ENCODE measurements at regions not wholly inside any gene's neighbourhood (a gene's known extent, or its start where the extent isn't known, plus 50 kb on each side); places are given as distances from the start of the nearest gene placed in this dataset.

DNA sequence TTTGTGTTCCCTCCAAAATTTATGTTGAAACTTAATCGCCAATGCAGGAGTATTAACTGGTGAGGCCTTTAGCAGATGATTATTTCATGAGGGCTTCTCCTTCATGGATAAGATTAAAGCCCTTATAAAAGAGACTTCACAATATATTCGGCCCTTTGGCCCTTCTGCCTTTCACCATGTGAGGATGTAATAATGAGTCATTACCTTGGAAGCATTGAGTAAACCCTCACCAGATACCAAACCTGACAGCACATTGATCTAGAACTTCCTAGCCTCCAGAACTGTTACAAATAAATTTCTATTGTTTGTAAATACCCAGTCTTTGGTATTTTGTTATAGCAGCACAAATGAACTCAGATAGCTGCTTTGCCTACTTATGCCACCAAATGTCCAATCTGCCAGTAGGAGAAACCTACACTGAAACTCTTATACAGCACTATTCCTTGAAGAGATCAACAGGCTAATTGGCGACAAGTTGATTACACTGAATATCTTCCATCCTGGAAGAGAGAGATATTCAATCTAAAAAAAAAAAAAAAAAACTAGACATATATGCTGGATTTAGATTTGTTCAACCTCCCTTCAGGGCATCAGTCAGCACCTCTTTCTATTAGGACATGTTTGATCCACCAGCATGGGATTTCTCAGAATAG lies 125.9 kb upstream of the COL5A2 start:
- H3K36me3 ChIP-seq (ENCODE audit: control insufficient read depth, insufficient read depth, low read length): no peaks in the 10 kb centered on the region
- TF ChIP-seq, protein P1, sequence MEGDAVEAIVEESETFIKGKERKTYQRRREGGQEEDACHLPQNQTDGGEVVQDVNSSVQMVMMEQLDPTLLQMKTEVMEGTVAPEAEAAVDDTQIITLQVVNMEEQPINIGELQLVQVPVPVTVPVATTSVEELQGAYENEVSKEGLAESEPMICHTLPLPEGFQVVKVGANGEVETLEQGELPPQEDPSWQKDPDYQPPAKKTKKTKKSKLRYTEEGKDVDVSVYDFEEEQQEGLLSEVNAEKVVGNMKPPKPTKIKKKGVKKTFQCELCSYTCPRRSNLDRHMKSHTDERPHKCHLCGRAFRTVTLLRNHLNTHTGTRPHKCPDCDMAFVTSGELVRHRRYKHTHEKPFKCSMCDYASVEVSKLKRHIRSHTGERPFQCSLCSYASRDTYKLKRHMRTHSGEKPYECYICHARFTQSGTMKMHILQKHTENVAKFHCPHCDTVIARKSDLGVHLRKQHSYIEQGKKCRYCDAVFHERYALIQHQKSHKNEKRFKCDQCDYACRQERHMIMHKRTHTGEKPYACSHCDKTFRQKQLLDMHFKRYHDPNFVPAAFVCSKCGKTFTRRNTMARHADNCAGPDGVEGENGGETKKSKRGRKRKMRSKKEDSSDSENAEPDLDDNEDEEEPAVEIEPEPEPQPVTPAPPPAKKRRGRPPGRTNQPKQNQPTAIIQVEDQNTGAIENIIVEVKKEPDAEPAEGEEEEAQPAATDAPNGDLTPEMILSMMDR (IDR thresholded peaks at IDR 0.05): no peak
- peaks cover 10 to 17% of the 10 kb centered on the region in 2 donors for H3K4me1 Mint-ChIP-seq
- H3K4me1 ChIP-seq (ENCODE audit: control insufficient read depth, insufficient read depth, low read length): peaks cover 9% of the 10 kb centered on the region
- peaks cover under 1 to 3% of the 10 kb centered on the region in 2 donors for H3K9me3 Mint-ChIP-seq
- no peak overlapping the region for H3K4me3 Mint-ChIP-seq
- H3K36me3 Mint-ChIP-seq: no peaks in the 10 kb centered on the region
- no peak overlapping the region for H3K27ac Mint-ChIP-seq
- 100% methylated on average over 1 of the region's 3 CpGs for WGBS (ENCODE audit: insufficient coverage)
- DNase-seq (no peak), ATAC-seq (no peak)
- intact Hi-C loops (cut with micrococcal nuclease): no loop called here
- no peaks in the 10 kb centered on the region for H3K9me3 ChIP-seq (ENCODE audit: control insufficient read depth, insufficient read depth, low read length)
- no peaks in the 10 kb centered on the region for H3K27me3 Mint-ChIP-seq (ENCODE audit: low read depth in 2 of 2)
- no peak overlapping the region for H3K4me3 ChIP-seq (ENCODE audit: low read length)
- no peak overlapping the region for H3K27ac ChIP-seq (ENCODE audit: low read length)
- H3K27me3 ChIP-seq (ENCODE audit: control insufficient read depth, insufficient read depth, low read length): no peaks in the 10 kb centered on the region

DNA sequence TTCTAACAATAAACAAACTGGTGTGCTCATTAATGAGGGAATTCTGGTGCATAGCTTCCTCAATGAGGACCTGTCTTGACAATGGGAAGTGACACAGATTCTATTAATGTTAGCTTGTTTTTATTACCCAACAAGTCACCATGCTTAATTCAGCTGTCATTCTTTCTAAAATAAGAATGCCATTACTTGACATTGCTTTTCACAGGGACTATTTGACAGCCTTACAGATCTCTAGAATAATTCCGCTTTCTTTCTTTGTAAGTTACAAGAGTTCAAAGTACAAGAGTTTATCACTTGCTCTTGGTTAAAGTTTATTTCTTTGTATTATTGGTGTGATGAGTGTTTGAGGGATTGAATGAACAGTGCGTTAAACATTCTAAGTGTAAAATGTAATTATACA lies 127.0 kb upstream of the COL5A2 start:
- no peaks in the 10 kb centered on the region for H3K27me3 ChIP-seq (ENCODE audit: control insufficient read depth, insufficient read depth, low read length)
- no peak overlapping the region for H3K4me3 ChIP-seq (ENCODE audit: low read length)
- H3K36me3 Mint-ChIP-seq: no peaks in the 10 kb centered on the region
- H3K27me3 Mint-ChIP-seq (ENCODE audit: low read depth in 2 of 2): no peaks in the 10 kb centered on the region
- no peaks in the 10 kb centered on the region for H3K36me3 ChIP-seq (ENCODE audit: control insufficient read depth, insufficient read depth, low read length)
- H3K4me3 Mint-ChIP-seq: no peak overlapping the region
- H3K9me3 ChIP-seq (ENCODE audit: control insufficient read depth, insufficient read depth, low read length): no peaks in the 10 kb centered on the region
- 77% methylated on average over 1 of the region's 2 CpGs for WGBS (ENCODE audit: insufficient coverage)
- H3K4me1 Mint-ChIP-seq: peaks cover 6 to 12% of the 10 kb centered on the region in 2 donors
- TF ChIP-seq, protein P1 (IDR thresholded peaks at IDR 0.05): no peak
- intact Hi-C loops (cut with micrococcal nuclease): no loop called here
- H3K27ac ChIP-seq (ENCODE audit: low read length): no peak overlapping the region
- no peak for DNase-seq
- H3K4me1 ChIP-seq (ENCODE audit: control insufficient read depth, insufficient read depth, low read length): peaks cover 2% of the 10 kb centered on the region
- peaks cover 2 to 4% of the 10 kb centered on the region in 2 donors for H3K9me3 Mint-ChIP-seq
- no peak for ATAC-seq
- no peak overlapping the region for H3K27ac Mint-ChIP-seq

DNA sequence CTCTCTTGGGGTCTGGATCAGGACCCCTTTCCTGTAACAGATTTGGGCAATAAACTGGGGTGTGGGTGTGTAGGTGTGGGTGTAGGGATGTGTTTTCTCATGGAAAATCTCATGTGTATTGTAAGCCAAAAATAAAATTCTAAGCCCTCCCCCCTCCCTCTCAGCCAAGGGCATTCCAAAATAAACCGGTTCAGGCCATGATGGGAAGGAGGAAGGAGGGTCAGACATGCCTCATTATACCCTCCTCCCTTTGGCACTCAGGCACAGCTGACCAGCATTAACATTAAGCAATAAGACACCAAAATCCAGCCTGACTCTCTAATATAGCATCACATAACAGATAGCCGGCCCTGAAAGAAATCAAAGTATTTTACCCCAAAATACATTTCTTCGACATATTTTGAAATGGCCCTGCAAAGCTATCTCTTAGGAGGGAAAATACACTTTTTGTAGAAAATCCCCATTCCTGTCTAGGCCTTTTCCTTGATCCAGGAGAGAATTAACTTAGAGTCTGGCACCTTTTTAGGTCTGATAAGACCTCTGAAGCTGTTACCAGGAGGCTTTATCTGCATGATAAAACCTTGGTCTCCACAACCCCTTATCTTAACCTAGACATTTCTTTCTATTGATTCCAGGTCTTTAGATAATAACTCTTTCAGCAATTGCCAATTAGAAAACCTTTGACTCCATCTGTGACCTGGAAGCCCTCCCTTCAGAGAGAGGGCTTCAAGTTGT lies 128.7 kb upstream of the COL5A2 start:
- peaks cover 2 to 4% of the 10 kb centered on the region in 2 donors for H3K9me3 Mint-ChIP-seq
- DNase-seq (no peak), ATAC-seq (no peak)
- H3K27ac Mint-ChIP-seq: no peak overlapping the region
- Histone ChIP-seq H3K27me3 (ENCODE audit: control insufficient read depth, insufficient read depth, low read length) (no peaks in the 10 kb centered on the region), H3K4me1 (ENCODE audit: control insufficient read depth, insufficient read depth, low read length) (peaks cover 2% of the 10 kb centered on the region), H3K27ac (ENCODE audit: low read length) (no peak overlapping the region), H3K4me3 (ENCODE audit: low read length) (no peak overlapping the region), H3K36me3 (ENCODE audit: control insufficient read depth, insufficient read depth, low read length) (no peaks in the 10 kb centered on the region), H3K9me3 (ENCODE audit: control insufficient read depth, insufficient read depth, low read length) (no peaks in the 10 kb centered on the region)
- H3K36me3 Mint-ChIP-seq: no peaks in the 10 kb centered on the region
- no peak overlapping the region for H3K4me3 Mint-ChIP-seq
- TF ChIP-seq, protein P1 (IDR thresholded peaks at IDR 0.05): no peak
- WGBS (ENCODE audit: insufficient coverage): 100% methylated on average over 2 of the region's 3 CpGs
- intact Hi-C loops (cut with micrococcal nuclease): no loop called here
- H3K27me3 Mint-ChIP-seq (ENCODE audit: low read depth in 2 of 2): no peaks in the 10 kb centered on the region
- H3K4me1 Mint-ChIP-seq: peaks cover 6 to 12% of the 10 kb centered on the region in 2 donors

All from natural killer cell (primary cell).